HK-2 (cell line): ENCODE measurements at regions not wholly inside any gene's neighbourhood (a gene's known extent, or its start where the extent isn't known, plus 50 kb on each side); places are given as distances from the start of the nearest gene placed in this dataset.
A peak's percentile ranks its signal among the peaks of the same experiment; 100 is the strongest.
"Not testable (repeated sequence)": the region's sequence is repeated elsewhere in the genome, so short reads cannot be mapped to it uniquely, and the experiment has no call there.

Source experiments
- DNase-seq: peaks from one replicate; pipeline ENCODE4 v3.0.0-alpha.2; 2018; ENCODE audit not compliant: unreplicated experiment

GRCh38 chr10:62587011-62587410, 212.8 kb downstream of the ZNF365 start:
- no peak for DNase-seq

- DNase-seq: no peak
These were observed 213.9 kb downstream of the ZNF365 start for GRCh38 chr10:62588116-62588515.

- DNase-seq: no peak
These were observed 214.8 kb upstream of the ADO start for GRCh38 chr10:62589689-62590088.

- DNase-seq: no peak
These were observed 214.2 kb upstream of the ADO start for GRCh38 chr10:62590306-62590705.

- DNase-seq: peak; percentile 65
These were observed 210.4 kb upstream of the ADO start for GRCh38 chr10:62594093-62594520.

- no peak for DNase-seq
These were observed 207.3 kb upstream of the ADO start for GRCh38 chr10:62597226-62597625.

- DNase-seq: no peak
These were observed 205.4 kb upstream of the ADO start for GRCh38 chr10:62599161-62599560.

GRCh38 chr10:62606551-62606950, 198.0 kb upstream of the ADO start:
- DNase-seq: not testable (repeated sequence)

- not testable (repeated sequence) for DNase-seq
These were observed 196.2 kb upstream of the ADO start for GRCh38 chr10:62608189-62608875.

- DNase-seq: peak; percentile 63
These were observed 193.8 kb upstream of the ADO start for GRCh38 chr10:62610649-62611229.

GRCh38 chr10:62613424-62613823, 191.1 kb upstream of the ADO start:
- no peak for DNase-seq

- no peak for DNase-seq
These were observed 190.7 kb upstream of the ADO start for GRCh38 chr10:62613859-62614258.

- no peak for DNase-seq
These were observed 189.9 kb upstream of the ADO start for GRCh38 chr10:62614389-62615157.

GRCh38 chr10:62616885-62617590, 187.5 kb upstream of the ADO start:
- DNase-seq: no peak

GRCh38 chr10:62617652-62618051, 186.9 kb upstream of the ADO start:
- no peak for DNase-seq

GRCh38 chr10:62618054-62618453, 186.5 kb upstream of the ADO start:
- no peak for DNase-seq

- DNase-seq: no peak
These were observed 185.7 kb upstream of the ADO start for GRCh38 chr10:62618576-62619412.

GRCh38 chr10:62619413-62619738, 185.1 kb upstream of the ADO start:
- DNase-seq: no peak

GRCh38 chr10:62620491-62620890, 184.0 kb upstream of the ADO start:
- no peak for DNase-seq

- no peak for DNase-seq
These were observed 181.3 kb upstream of the ADO start for GRCh38 chr10:62623223-62623622.

- DNase-seq: no peak
These were observed 179.0 kb upstream of the ADO start for GRCh38 chr10:62625484-62625883.

GRCh38 chr10:62626079-62626478, 178.4 kb upstream of the ADO start:
- DNase-seq: no peak
